ENCODE measurements at regions not wholly inside any gene's neighbourhood (a gene's known extent, or its start where the extent isn't known, plus 50 kb on each side); places are given as distances from the start of the nearest gene placed in this dataset.

DNA sequence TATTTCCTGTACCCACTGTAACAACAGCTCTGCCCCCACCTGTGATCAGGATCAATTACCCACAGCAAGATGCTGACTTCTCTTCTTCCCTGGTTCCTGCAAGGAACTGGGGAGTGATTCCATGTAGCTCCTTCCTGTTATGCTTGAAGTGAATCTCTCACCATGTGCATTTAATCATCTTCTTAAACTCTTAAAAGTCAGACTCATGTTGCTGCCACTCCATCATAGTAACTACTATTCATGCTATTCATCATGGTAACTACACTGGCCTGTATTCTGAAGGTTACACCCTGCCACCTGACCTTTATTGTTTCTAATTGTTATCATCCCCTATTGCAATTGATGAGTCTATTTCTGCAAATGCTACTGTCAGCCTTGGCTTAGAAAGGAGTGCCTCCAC, 89.5 kb downstream of the SUCNR1 start:
- ChIA-PET RAD21 (ENCODE audit: low non-redundant PET in 1 of 2, low total read pairs in 2 of 2, uncharacterized antibody in 2 of 2, unreplicated experiment in 2 of 2) (no interaction called here), CTCF (no interaction called here)

More for the DNA sequence above, 89.5 kb downstream of the SUCNR1 start:
- TF ChIP-seq POLR2A (IDR thresholded peaks at IDR 0.05; ENCODE audit: borderline replicate concordance, extremely low read depth, insufficient read depth, insufficient read length) (no peak), MAX (IDR thresholded peaks at IDR 0.05) (no peak), JUND (IDR thresholded peaks at IDR 0.05) (no peak), ZBTB33 (IDR thresholded peaks at IDR 0.05; ENCODE audit: extremely low read depth, insufficient replicate concordance, low read length) (no peak), ZFX (IDR thresholded peaks at IDR 0.05) (no peak), SIN3A (IDR thresholded peaks at IDR 0.05; ENCODE audit: low read depth) (no peak), CEBPB (IDR thresholded peaks at IDR 0.05; ENCODE audit: low read depth) (no peak)
- TF ChIP-seq, protein P1, sequence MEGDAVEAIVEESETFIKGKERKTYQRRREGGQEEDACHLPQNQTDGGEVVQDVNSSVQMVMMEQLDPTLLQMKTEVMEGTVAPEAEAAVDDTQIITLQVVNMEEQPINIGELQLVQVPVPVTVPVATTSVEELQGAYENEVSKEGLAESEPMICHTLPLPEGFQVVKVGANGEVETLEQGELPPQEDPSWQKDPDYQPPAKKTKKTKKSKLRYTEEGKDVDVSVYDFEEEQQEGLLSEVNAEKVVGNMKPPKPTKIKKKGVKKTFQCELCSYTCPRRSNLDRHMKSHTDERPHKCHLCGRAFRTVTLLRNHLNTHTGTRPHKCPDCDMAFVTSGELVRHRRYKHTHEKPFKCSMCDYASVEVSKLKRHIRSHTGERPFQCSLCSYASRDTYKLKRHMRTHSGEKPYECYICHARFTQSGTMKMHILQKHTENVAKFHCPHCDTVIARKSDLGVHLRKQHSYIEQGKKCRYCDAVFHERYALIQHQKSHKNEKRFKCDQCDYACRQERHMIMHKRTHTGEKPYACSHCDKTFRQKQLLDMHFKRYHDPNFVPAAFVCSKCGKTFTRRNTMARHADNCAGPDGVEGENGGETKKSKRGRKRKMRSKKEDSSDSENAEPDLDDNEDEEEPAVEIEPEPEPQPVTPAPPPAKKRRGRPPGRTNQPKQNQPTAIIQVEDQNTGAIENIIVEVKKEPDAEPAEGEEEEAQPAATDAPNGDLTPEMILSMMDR (IDR thresholded peaks at IDR 0.05 in 2 of 3, conservative IDR thresholded peaks at IDR 0.05 in 1 of 3; ENCODE audit: borderline replicate concordance in 1 of 3, insufficient read depth in 1 of 3, low read depth in 2 of 3, low read length in 2 of 3): no peak
- TF ChIP-seq, protein P2, sequence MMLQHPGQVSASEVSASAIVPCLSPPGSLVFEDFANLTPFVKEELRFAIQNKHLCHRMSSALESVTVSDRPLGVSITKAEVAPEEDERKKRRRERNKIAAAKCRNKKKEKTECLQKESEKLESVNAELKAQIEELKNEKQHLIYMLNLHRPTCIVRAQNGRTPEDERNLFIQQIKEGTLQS (IDR thresholded peaks at IDR 0.05): no peak
- POLR2A ChIA-PET: no interaction called here
- BruUV-seq (replicated peaks): no TSS peak
- H3K9me3 ChIP-seq (ENCODE audit: control insufficient read depth in 1 of 2, insufficient read depth in 1 of 2, low read depth in 1 of 2, low read length in 2 of 2): 0 out of 4 replicates have a peak, but pooled peaks cover 0 to 4% of the 10 kb centered on the region in 2 experiments
- H3K9ac ChIP-seq (ENCODE audit: low read length): no peak overlapping the region
- no peak overlapping the region for H3K27ac ChIP-seq (ENCODE audit: low read depth, low read length)
- no peaks in the 10 kb centered on the region for H3K9me2 ChIP-seq (ENCODE audit: insufficient read depth)
- no peaks in the 10 kb centered on the region for H3K27me3 ChIP-seq (ENCODE audit: insufficient read depth, low read length)
- intact Hi-C loops (cut with micrococcal nuclease): no loop called here
- DNase-seq (ENCODE audit: low read depth, low spot score): no peak
- H3K36me3 ChIP-seq (ENCODE audit: control insufficient read depth in 1 of 2, insufficient read depth in 2 of 2, low read length in 2 of 2): 0 out of 4 replicates have a peak, but pooled peaks cover 0 to 5% of the 10 kb centered on the region in 2 experiments
- no peak overlapping the region for H3K4me2 ChIP-seq (ENCODE audit: low read length)
- H4K20me1 ChIP-seq (ENCODE audit: insufficient read depth): no peaks in the 10 kb centered on the region
- no peak overlapping the region for H3K4me3 ChIP-seq (replicated peaks in 1 of 2; ENCODE audit: low read depth in 1 of 2, low read length in 2 of 2)
- ATAC-seq: no peak
- peaks cover 0 to 11% of the 10 kb centered on the region in 2 experiments; a peak in 2 of 4 replicates for H3K4me1 ChIP-seq (ENCODE audit: control insufficient read depth in 1 of 2, insufficient read depth in 2 of 2, low read length in 2 of 2)
- no peaks in the 10 kb centered on the region for H3K79me2 ChIP-seq (ENCODE audit: insufficient read depth, low read length)
- no peak overlapping the region for H2AFZ ChIP-seq (ENCODE audit: low read depth, low read length, poor library complexity, severe bottlenecking)

Data from HCT116 (cell line).